MM.1S (cell line): ENCODE measurements at regions not wholly inside any gene's neighbourhood (a gene's known extent, or its start where the extent isn't known, plus 50 kb on each side); places are given as distances from the start of the nearest gene placed in this dataset.
"Not testable (repeated sequence)": the region's sequence is repeated elsewhere in the genome, so short reads cannot be mapped to it uniquely, and the experiment has no call there.

Experiments used
- EZH2phosphoT487 ChIP-seq: fragments of 300-600 bp; sonication (generic); IDR thresholded peaks from 2 replicates; pipeline ENCODE4 v1.6.1; 2018; ENCODE audit warnings: antibody characterized with exemption, low read length
- TF ChIP-seq, protein P1 (sequence below): fragments of 300-600 bp; sonication (generic); IDR thresholded peaks from 2 replicates; pipeline ENCODE4 v1.5.1; 2016; ENCODE audit warnings: antibody characterized with exemption, low read length, mixed read lengths

DNA sequence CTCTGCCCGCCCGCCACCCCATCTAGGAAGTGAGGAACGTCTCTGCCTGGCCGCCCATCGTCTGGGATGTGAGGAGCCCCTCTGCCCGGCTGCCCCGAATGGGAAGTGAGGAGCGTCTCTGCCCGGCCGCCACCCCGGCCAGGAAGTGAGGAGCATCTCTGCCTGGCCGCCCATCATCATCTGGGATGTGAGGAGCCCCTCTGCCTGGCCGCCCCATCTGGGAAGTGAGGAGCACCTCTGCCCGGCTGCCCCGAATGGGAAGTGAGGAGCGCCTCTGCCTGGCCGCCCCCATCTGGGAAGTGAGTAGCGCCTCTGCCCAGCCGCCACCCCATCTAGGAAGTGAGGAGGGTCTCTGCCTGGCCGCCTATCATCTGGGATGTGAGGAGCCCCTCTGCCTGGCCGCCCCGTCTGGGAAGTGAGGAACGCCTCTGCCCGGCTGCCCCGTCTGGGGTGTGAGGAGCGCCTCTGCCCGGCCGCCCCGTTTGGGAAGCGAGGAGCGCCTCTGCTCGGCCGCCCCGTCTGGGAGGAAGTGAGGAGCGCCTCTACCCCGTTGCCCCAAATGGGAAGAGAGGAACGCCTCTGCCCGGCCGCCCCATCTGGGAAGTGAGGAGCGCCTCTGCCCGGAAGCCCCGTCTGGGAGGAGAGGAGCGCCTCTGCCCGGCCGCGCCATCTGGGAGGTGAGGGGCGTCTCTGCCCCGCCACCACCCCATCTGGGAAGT, 113.8 kb upstream of the CES5A start:
- TF ChIP-seq, protein P1, sequence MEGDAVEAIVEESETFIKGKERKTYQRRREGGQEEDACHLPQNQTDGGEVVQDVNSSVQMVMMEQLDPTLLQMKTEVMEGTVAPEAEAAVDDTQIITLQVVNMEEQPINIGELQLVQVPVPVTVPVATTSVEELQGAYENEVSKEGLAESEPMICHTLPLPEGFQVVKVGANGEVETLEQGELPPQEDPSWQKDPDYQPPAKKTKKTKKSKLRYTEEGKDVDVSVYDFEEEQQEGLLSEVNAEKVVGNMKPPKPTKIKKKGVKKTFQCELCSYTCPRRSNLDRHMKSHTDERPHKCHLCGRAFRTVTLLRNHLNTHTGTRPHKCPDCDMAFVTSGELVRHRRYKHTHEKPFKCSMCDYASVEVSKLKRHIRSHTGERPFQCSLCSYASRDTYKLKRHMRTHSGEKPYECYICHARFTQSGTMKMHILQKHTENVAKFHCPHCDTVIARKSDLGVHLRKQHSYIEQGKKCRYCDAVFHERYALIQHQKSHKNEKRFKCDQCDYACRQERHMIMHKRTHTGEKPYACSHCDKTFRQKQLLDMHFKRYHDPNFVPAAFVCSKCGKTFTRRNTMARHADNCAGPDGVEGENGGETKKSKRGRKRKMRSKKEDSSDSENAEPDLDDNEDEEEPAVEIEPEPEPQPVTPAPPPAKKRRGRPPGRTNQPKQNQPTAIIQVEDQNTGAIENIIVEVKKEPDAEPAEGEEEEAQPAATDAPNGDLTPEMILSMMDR = not testable (repeated sequence)
- not testable (repeated sequence) for TF ChIP-seq EZH2phosphoT487
